ENCODE measurements at regions not wholly inside any gene's neighbourhood (a gene's known extent, or its start where the extent isn't known, plus 50 kb on each side); places are given as distances from the start of the nearest gene placed in this dataset.
A peak's percentile ranks its signal among the peaks of the same experiment; 100 is the strongest.

DNA sequence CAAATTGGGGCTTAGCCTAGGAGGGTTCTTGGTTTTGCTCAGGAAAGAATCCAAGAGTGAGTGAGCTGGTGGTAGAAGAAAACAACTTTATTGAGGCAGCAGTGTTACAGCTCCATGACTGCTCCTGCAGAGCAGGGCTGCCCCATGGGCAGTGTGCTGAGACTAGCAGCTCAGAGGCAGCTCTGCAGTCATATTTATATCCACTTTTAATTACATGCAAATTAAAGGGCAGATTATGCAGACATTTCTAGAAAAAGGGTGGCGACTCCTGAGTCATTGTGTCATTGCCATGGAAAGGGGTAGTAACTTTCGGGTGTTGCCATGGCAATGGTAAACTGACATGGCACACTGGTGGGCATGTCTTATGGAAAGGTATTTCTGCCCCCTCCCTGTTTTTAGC lies 202.2 kb downstream of the CLCN4 start:
- H3K27ac ChIP-seq: no peak overlapping the region
- no CpG with 5 or more reads among the region's 2 CpGs for WGBS, 10 experiments
- H3K4me3 ChIP-seq: no peak overlapping the region
- in situ Hi-C loops (cut with MboI; ENCODE audit: low pct_unique_long_range_greater_than_20kb in 2 of 9, low sequenced_read_pairs in 9 of 9, unreplicated experiment in 9 of 9): no loop called here
- ATAC-seq (replicated peaks in 6 of 8): peak in 3 of 8 experiments; percentile 67 to 81 (median 74)
- no peaks in the 10 kb centered on the region for H3K4me1 ChIP-seq (replicated peaks in 1 of 2)

DNA sequence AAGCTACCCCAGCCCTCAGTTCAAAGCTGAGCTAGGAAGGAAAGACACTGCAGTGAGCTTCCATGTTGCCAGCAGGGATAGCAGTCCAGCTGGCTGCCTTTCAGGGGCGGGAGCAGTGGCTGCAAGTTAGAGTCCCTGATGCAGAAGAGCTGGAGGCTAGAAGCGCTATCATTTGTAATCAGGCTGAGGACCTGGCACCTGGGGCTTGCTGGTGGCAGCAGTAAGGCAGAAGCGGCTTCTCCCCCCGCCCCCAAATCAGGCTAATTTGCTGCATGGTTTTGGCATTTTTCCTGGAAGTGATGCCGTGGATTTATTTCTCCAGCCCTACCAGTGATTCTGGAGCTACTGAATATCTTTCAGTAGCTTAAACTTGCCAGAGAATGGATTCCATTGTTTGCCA lies 203.3 kb downstream of the CLCN4 start:
- Histone ChIP-seq H3K4me1 (replicated peaks in 1 of 2) (no peaks in the 10 kb centered on the region), H3K27ac (no peak overlapping the region), H3K4me3 (no peak overlapping the region)
- 0 to 88% (median 67%) methylated on average over 1 to 3 of the region's 5 CpGs; no CpG with 5 or more reads in 6 of the 10 experiments for WGBS, 10 experiments
- in situ Hi-C loops (cut with MboI; ENCODE audit: low pct_unique_long_range_greater_than_20kb in 2 of 9, low sequenced_read_pairs in 9 of 9, unreplicated experiment in 9 of 9): no loop called here
- ATAC-seq (replicated peaks in 6 of 8): peak in 1 of 8 experiments; percentile 44

DNA sequence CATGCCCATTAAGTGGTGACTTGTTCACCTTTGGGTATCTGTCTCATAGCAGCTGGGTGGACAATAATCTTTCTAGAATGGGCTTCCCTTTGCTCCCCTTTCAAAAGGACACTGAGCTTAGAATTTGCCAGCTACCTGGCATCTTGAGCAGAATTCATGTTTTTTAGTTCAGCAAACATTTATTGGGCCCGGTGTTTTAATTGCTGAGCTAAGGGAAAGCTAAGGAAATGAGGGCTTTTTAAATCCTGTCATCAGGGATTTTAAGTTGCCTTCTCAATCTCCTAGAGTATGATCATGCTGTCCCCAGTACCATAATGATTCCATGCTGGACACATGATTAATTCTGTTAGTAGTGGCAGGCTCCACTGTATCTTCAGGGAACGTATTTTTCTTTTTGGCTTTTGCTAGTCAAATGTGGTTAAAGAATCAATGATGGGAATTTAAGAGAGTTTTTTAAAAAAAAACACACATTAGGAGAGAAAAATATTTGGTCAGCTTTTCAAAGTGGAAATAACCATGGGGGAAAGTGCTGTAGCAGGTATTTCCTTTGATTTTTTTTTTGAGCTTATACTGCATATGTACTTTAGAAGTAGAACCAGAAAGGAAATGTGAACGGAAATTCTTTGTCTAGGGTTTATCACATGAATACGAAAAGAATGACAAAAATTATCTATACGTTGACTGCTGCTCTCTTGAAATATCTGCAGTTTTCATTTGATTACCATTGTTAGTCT lies 208.9 kb downstream of the CLCN4 start:
- no peaks in the 10 kb centered on the region for H3K4me1 ChIP-seq (replicated peaks in 1 of 2)
- H3K27ac ChIP-seq: no peak overlapping the region
- H3K4me3 ChIP-seq: no peak overlapping the region
- in situ Hi-C loops (cut with MboI; ENCODE audit: low pct_unique_long_range_greater_than_20kb in 2 of 9, low sequenced_read_pairs in 9 of 9, unreplicated experiment in 9 of 9): no loop called here
- no peak for ATAC-seq (replicated peaks in 6 of 8)
- WGBS, 10 experiments: 46 to 100% (median 55%) methylated on average over 1 to 5 of the region's 5 CpGs; no CpG with 5 or more reads in 4 of the 10 experiments

DNA sequence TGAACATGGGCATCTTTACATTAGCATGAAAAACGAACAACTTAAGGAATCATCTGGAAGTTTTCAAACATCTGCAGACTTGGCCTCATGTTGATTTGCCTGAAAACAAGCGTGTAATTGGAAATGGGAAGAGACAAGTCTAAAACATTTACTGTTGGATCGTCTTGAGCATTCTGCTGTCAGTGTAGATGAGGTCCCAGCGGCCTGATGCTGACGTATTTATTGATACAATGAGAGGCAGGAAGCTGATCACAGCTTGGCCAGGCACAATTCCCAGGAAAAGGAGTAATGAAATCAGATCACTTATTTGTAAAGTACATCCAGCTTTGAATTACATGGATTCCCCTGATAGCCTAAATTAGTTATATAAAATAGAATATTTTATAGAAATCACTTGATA lies 210.6 kb downstream of the CLCN4 start:
- in situ Hi-C loops (cut with MboI; ENCODE audit: low pct_unique_long_range_greater_than_20kb in 2 of 9, low sequenced_read_pairs in 9 of 9, unreplicated experiment in 9 of 9): no loop called here
- WGBS, 10 experiments: 40 to 94% (median 73%) methylated on average over 1 to 5 of the region's 5 CpGs; no CpG with 5 or more reads in 3 of the 10 experiments
- ATAC-seq (replicated peaks in 6 of 8): no peak
- no peak overlapping the region for H3K27ac ChIP-seq
- no peak overlapping the region for H3K4me3 ChIP-seq
- H3K4me1 ChIP-seq (replicated peaks in 1 of 2): no peaks in the 10 kb centered on the region

DNA sequence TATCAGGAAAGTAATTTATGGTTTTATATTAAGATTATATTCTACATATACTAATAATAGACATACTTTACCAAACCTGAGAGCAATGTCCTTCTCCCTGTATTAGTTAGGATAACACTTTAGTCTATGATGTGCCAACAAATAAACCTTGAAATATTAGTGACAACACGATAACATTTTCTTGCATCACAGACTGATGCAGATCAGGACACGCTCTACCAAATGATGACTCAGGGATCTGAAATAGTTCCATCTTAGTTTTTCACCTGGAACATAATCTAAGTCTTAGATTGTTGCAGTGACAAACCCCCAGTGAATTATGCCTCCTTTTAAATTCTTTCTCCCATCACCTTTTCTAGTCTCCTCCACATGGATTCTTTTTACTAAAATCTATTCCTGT lies 214.2 kb downstream of the CLCN4 start:
- in situ Hi-C loops (cut with MboI; ENCODE audit: low pct_unique_long_range_greater_than_20kb in 2 of 9, low sequenced_read_pairs in 9 of 9, unreplicated experiment in 9 of 9): no loop called here
- Histone ChIP-seq H3K4me3 (no peak overlapping the region), H3K4me1 (replicated peaks in 1 of 2) (no peaks in the 10 kb centered on the region), H3K27ac (no peak overlapping the region)
- no peak for ATAC-seq (replicated peaks in 6 of 8)
- WGBS, 10 experiments: 0 to 100% (median 57%) methylated on average over 1 to 2 of the region's 2 CpGs; no CpG with 5 or more reads in 6 of the 10 experiments

DNA sequence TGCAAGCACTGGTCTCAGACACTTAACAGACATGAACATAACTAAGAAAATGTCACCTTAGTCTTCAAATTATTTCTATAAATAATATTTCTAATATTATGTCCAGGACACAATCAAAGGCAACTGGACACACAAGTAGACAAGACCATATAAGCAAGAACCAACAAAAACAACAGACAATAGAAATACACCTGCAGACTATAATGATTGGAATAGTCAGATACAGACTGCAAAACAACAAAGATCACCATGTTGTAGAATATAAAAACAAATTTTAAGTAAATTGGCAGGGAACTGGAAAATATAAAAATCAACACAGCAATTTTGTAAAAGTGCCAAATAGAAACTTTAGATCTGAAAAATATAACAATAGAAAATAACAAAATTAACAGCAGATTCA lies 220.7 kb downstream of the CLCN4 start:
- ATAC-seq (replicated peaks in 6 of 8): no peak
- Histone ChIP-seq H3K4me3 (no peak overlapping the region), H3K27ac (no peak overlapping the region), H3K4me1 (replicated peaks in 1 of 2) (peaks cover 0 to 10% of the 10 kb centered on the region in 2 donors)
- in situ Hi-C loops (cut with MboI; ENCODE audit: low pct_unique_long_range_greater_than_20kb in 2 of 9, low sequenced_read_pairs in 9 of 9, unreplicated experiment in 9 of 9): no loop called here

DNA sequence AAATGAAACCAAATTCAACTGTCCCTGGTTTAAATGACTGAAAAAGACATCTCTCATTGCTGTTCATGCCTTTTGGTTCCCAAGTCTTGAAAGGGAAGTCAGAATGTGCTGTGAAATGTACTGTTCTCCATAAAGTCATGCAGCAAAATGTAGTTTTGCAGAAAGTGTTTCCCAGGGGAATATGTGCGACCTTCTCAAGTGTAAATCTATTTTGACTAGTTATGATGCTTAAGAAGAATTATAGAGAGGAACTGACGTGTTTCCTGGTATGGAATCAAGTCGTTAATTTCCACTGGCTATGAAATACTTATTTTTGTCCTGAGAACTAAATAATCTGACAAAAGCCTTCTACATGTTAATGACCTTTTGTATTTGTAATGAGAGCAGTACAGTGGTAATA lies 223.1 kb downstream of the CLCN4 start:
- in situ Hi-C loops (cut with MboI; ENCODE audit: low pct_unique_long_range_greater_than_20kb in 2 of 9, low sequenced_read_pairs in 9 of 9, unreplicated experiment in 9 of 9): no loop called here

DNA sequence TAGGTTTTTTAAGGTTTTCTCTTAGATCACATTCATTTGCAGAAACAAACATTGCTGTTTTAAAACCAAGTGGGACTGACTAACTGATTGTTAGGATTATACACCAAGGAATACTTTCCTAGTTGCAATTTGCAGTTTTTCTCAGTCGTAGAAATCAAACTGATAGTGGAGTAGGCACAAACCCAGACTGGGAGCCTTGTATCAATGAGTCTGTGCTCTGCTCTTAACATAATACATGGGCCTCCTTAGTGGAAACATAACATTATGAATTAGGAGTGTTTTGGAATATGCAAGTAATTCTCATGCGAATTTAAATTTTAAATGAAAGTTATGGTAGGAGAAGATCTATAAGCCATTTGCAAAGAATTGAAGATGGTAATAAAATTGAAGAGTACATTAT lies 223.5 kb downstream of the CLCN4 start:
- 0 to 80% (median 40%) methylated on average over 1 to 2 of the region's 2 CpGs; no CpG with 5 or more reads in 3 of the 10 experiments for WGBS, 10 experiments
- in situ Hi-C loops (cut with MboI; ENCODE audit: low pct_unique_long_range_greater_than_20kb in 2 of 9, low sequenced_read_pairs in 9 of 9, unreplicated experiment in 9 of 9): no loop called here
- ATAC-seq (replicated peaks in 6 of 8): peak in 3 of 8 experiments; percentile 21 to 95 (median 51)
- Histone ChIP-seq H3K27ac (no peak overlapping the region), H3K4me1 (replicated peaks in 1 of 2) (peaks cover 0 to 10% of the 10 kb centered on the region in 2 donors), H3K4me3 (no peak overlapping the region)

More for the DNA sequence above, 223.1 kb downstream of the CLCN4 start:
- WGBS, 10 experiments: 5 to 80% (median 36%) methylated on average over 1 to 3 of the region's 3 CpGs; no CpG with 5 or more reads in 5 of the 10 experiments
- ATAC-seq (replicated peaks in 6 of 8): peak in 2 of 8 experiments; percentile 17 to 54
- Histone ChIP-seq H3K4me3 (no peak overlapping the region), H3K27ac (no peak overlapping the region), H3K4me1 (replicated peaks in 1 of 2) (peaks cover 0 to 10% of the 10 kb centered on the region in 2 donors)

DNA sequence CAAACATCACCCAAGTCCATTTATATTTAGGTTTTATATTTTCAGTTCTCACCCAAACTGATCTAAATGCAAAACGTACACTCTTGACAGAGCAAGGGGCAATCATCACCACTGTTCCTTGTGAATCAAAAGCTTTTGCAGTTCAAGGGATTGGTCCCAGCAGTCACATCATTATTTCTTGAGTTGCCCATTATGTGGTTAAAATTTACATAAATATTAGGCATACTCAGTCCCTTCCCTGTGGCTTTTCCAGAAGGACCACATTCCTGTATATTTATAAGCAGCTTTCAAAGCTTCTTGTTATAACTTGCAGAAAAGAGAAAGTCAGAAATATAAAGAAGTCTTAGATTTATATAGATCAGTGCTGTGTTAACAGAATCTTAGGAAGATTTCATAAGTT lies 224.4 kb downstream of the CLCN4 start:
- H3K27ac ChIP-seq: no peak overlapping the region
- peaks cover 0 to 10% of the 10 kb centered on the region in 2 donors for H3K4me1 ChIP-seq (replicated peaks in 1 of 2)
- WGBS, 10 experiments: 0 to 67% (median 17%) methylated on average over 1 of the region's 1 CpG; no CpG with 5 or more reads in 6 of the 10 experiments
- no peak overlapping the region for H3K4me3 ChIP-seq
- ATAC-seq (replicated peaks in 6 of 8): peak in 2 of 8 experiments; percentile 21 to 54
- in situ Hi-C loops (cut with MboI; ENCODE audit: low pct_unique_long_range_greater_than_20kb in 2 of 9, low sequenced_read_pairs in 9 of 9, unreplicated experiment in 9 of 9): no loop called here

DNA sequence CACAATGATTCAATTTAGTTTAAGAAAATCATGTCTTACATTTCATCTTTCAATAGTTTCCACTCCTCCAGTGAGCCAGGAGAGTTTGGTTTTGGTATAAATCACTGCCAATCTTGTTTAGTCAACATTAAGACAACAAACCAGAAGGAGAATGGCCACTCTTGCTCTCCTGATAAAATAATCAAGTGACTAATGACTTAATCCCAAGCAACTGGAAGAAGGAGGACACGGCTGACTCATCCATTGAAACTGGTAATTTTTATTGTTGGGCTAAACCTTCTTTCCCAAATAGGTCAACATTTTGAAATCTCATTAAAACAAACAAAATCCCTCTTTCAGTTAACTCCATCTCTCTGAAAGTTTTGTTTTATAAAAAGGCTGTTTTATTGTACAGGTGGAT lies 230.2 kb downstream of the CLCN4 start:
- in situ Hi-C loops (cut with MboI; ENCODE audit: low pct_unique_long_range_greater_than_20kb in 2 of 9, low sequenced_read_pairs in 9 of 9, unreplicated experiment in 9 of 9): no loop called here
- no peak overlapping the region for H3K4me3 ChIP-seq
- H3K27ac ChIP-seq: no peak overlapping the region
- no peak for ATAC-seq (replicated peaks in 6 of 8)
- 0 to 50% (median 10%) methylated on average over 1 of the region's 1 CpG; no CpG with 5 or more reads in 6 of the 10 experiments for WGBS, 10 experiments
- H3K4me1 ChIP-seq (replicated peaks in 1 of 2): no peaks in the 10 kb centered on the region

DNA sequence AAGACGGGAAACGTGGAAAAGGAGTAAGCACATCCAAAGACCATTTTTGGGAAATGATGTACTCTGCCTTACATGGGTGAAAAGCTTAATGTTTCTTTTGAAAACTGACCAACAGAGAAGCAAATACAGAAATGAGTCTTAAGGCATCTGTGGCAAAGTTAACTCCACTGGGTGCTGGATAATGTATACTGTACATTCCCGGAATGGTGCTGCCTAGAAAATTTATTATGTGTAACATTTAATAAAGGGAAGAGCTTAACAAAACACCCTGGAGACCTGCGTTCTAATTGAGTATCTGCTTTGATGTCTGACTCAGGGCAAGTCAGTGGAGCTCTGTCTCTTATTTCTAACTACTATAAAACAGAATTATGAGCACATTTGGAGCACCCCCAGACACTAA lies 230.2 kb downstream of the MID1 start:
- Histone ChIP-seq H3K4me3 (no peak overlapping the region), H3K4me1 (replicated peaks in 1 of 2) (no peaks in the 10 kb centered on the region), H3K27ac (no peak overlapping the region)
- ATAC-seq (replicated peaks in 6 of 8): no peak
- in situ Hi-C loops (cut with MboI; ENCODE audit: low pct_unique_long_range_greater_than_20kb in 2 of 9, low sequenced_read_pairs in 9 of 9, unreplicated experiment in 9 of 9): no loop called here
- 17 to 100% (median 86%) methylated on average over 1 to 4 of the region's 4 CpGs; no CpG with 5 or more reads in 4 of the 10 experiments for WGBS, 10 experiments

DNA sequence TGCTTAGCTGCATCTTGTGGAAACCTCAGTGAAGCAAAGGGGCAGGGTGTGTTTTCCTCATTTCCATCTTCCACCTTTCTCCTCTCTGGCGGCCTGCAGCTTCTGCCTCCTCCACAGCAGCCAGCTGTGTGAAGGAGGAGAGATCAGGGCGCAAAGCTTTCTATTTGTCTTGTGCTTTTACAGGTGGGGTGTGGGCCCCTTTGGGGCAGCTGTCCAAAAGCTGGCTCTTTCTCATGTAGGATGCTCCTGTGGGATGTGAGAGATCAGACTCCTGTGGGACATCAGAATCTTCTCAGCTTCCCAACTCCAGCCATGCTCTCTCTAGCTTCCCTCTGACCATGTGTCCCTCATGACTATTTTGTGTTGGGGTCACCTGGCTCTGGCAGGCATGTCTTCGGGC lies 227.1 kb downstream of the MID1 start:
- Histone ChIP-seq H3K4me1 (replicated peaks in 1 of 2) (no peaks in the 10 kb centered on the region), H3K4me3 (no peak overlapping the region), H3K27ac (no peak overlapping the region)
- in situ Hi-C loops (cut with MboI; ENCODE audit: low pct_unique_long_range_greater_than_20kb in 2 of 9, low sequenced_read_pairs in 9 of 9, unreplicated experiment in 9 of 9): no loop called here
- WGBS, 10 experiments: 36 to 68% methylated on average over 2 of the region's 3 CpGs; no CpG with 5 or more reads in 8 of the 10 experiments
- ATAC-seq (replicated peaks in 6 of 8): no peak

DNA sequence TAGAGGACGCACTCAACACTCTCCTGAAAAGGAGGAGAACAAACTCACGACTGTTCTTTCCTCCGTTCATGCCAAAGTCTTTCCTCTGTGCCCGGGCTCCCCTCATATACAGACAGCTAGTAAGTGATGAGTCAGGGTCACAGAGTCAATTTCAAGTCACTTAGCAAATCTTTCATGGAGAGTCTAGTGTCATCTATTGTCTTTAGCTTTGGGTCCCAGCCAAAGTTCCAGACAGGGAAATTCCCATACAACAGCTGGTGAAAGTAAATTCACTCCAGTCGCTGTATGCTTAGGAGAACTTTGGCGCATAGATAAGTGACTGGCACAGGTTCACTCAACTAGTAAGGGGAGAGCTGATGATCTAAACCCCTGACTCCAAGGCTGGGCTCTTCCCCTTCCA lies 226.5 kb downstream of the MID1 start:
- Histone ChIP-seq H3K4me1 (replicated peaks in 1 of 2) (no peaks in the 10 kb centered on the region), H3K4me3 (no peak overlapping the region), H3K27ac (no peak overlapping the region)
- in situ Hi-C loops (cut with MboI; ENCODE audit: low pct_unique_long_range_greater_than_20kb in 2 of 9, low sequenced_read_pairs in 9 of 9, unreplicated experiment in 9 of 9): no loop called here
- peak in 1 of 8 experiments; percentile 49 for ATAC-seq (replicated peaks in 6 of 8)
- WGBS, 10 experiments: 52 to 60% methylated on average over 1 to 6 of the region's 6 CpGs; no CpG with 5 or more reads in 8 of the 10 experiments

DNA sequence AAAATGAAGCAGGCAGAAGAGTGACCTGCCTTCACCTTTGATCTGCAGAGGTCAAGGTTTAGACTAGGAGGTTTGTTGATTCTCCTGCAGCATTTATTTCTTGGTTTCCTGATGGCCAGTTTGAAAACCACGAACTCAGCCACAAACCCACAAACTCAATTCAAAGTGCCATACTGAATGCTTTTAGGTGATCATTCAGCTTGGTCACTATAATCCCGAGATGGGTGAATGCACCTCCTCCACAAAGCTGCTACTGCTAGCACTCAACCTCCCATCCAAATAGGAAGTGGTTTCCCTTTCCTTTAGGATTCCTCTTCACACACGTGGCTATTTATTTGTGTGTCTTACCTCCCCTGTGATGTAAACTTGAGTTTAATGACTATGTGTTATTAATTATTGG lies 225.2 kb downstream of the MID1 start:
- Histone ChIP-seq H3K27ac (no peak overlapping the region), H3K4me1 (replicated peaks in 1 of 2) (no peaks in the 10 kb centered on the region), H3K4me3 (no peak overlapping the region)
- no peak for ATAC-seq (replicated peaks in 6 of 8)
- WGBS, 10 experiments: 22% methylated on average over 3 of the region's 3 CpGs; no CpG with 5 or more reads in 9 of the 10 experiments
- in situ Hi-C loops (cut with MboI; ENCODE audit: low pct_unique_long_range_greater_than_20kb in 2 of 9, low sequenced_read_pairs in 9 of 9, unreplicated experiment in 9 of 9): no loop called here
